Neural cell (in vitro differentiated cells): ENCODE measurements at regions not wholly inside any gene's neighbourhood (a gene's known extent, or its start where the extent isn't known, plus 50 kb on each side); places are given as distances from the start of the nearest gene placed in this dataset.
A peak's percentile ranks its signal among the peaks of the same experiment; 100 is the strongest.

Experiments used
- H2AFZ ChIP-seq: fragments of 200-600, 300-800 bp; sonication (generic), shearing (Covaris generic); 2 replicates; pipeline ENCODE4 v1.6.0; 2014; ENCODE audit warnings: low read depth, mild to moderate bottlenecking, antibody characterized with exemption, low read length, moderate library complexity
- H3F3A ChIP-seq: fragments of 200-600 bp; shearing (Covaris generic); 2 replicates; pipeline ENCODE4 v1.6.1; 2016; ENCODE audit warnings: mild to moderate bottlenecking, moderate library complexity, mixed read lengths, antibody characterized with exemption, low read length; ENCODE audit not compliant: insufficient read depth, poor library complexity, severe bottlenecking
- H3K27ac ChIP-seq: fragments of 200-600, 300-800 bp; sonication (generic), shearing (Covaris generic); 2 replicates; pipeline ENCODE4 v1.5.1; 2014; ENCODE audit warnings: mild to moderate bottlenecking, low read length, moderate library complexity
- H3K27me3 ChIP-seq: fragments of 300-800, 200-600 bp; sonication (generic), shearing (Covaris generic); 2 replicates; pipeline ENCODE4 v1.6.0; 2014; ENCODE audit warnings: mild to moderate bottlenecking, low read depth, low read length, moderate library complexity; ENCODE audit not compliant: insufficient read depth
- H3K36me3 ChIP-seq: fragments of 300-800, 200-600 bp; sonication (generic), shearing (Covaris generic); 2 replicates; pipeline ENCODE4 v1.5.1; 2014; ENCODE audit warnings: mild to moderate bottlenecking, antibody characterized with exemption, low read length, moderate library complexity; ENCODE audit not compliant: insufficient read depth
- H3K4me2 ChIP-seq: fragments of 300-800, 200-600 bp; sonication (generic), shearing (Covaris generic); 2 replicates; pipeline ENCODE4 v1.6.0; 2014; ENCODE audit warnings: mild to moderate bottlenecking, low read length
- H3K4me3 ChIP-seq: fragments of 300-800, 200-600 bp; sonication (generic), shearing (Covaris generic); 2 replicates; pipeline ENCODE4 v1.5.1; 2014; ENCODE audit warnings: mild to moderate bottlenecking, low read length, moderate library complexity
- H3K79me2 ChIP-seq: fragments of 200-600 bp; shearing (Covaris generic); replicated peaks from 2 replicates; pipeline ENCODE4 v1.6.0; 2014; ENCODE audit warnings: mild to moderate bottlenecking, low read length, moderate library complexity; ENCODE audit not compliant: insufficient read depth
- H3K9ac ChIP-seq: fragments of 300-800, 200-600 bp; sonication (generic), shearing (Covaris generic); 2 replicates; pipeline ENCODE4 v1.6.1; 2016; ENCODE audit warnings: mild to moderate bottlenecking, low read length, mixed read lengths
- H3K9me2 ChIP-seq: fragments of 200-600 bp; shearing (Covaris generic); 2 replicates; pipeline ENCODE4 v1.6.1; 2016; ENCODE audit warnings: mild to moderate bottlenecking, low read length, mixed read lengths; ENCODE audit not compliant: insufficient read depth
- H3K9me3 ChIP-seq: fragments of 200-600, 300-800 bp; sonication (generic), shearing (Covaris generic); 2 replicates; pipeline ENCODE4 v1.6.1; 2016; ENCODE audit warnings: mild to moderate bottlenecking, mixed run types, low read length, moderate library complexity, mixed read lengths
- H4K20me1 ChIP-seq: fragments of 200-600 bp; shearing (Covaris generic); 2 replicates; pipeline ENCODE4 v1.6.1; 2016; ENCODE audit warnings: mild to moderate bottlenecking, mixed run types; ENCODE audit not compliant: insufficient read depth
- CTCF ChIP-seq: fragments of 450-650 bp; IDR thresholded peaks from 2 replicates; pipeline ENCODE4 v1.5.1; 2014; ENCODE audit warnings: antibody characterized with exemption, mild to moderate bottlenecking, moderate library complexity; ENCODE audit not compliant: poor library complexity, severe bottlenecking
- EP300 ChIP-seq: fragments of 450-650 bp; conservative IDR thresholded peaks from 2 replicates; pipeline ENCODE4 v1.6.1; 2014; ENCODE audit warnings: antibody characterized with exemption, mild to moderate bottlenecking, moderate library complexity; ENCODE audit not compliant: poor library complexity, severe bottlenecking
- EZH2 ChIP-seq: fragments of 200-600, 300-800 bp; shearing (Covaris generic), sonication (generic); IDR thresholded peaks from 2 replicates; pipeline ENCODE4 v1.6.1; 2014; ENCODE audit warnings: antibody characterized with exemption, low read length, borderline replicate concordance, mild to moderate bottlenecking; ENCODE audit not compliant: insufficient read depth, poor library complexity, severe bottlenecking
- MXI1 ChIP-seq: fragments of 450-650 bp; conservative IDR thresholded peaks from 2 replicates; pipeline ENCODE4 v1.6.1; 2014; ENCODE audit warnings: antibody characterized with exemption, mild to moderate bottlenecking; ENCODE audit not compliant: poor library complexity, severe bottlenecking
- POLR2AphosphoS5 ChIP-seq: IDR thresholded peaks from 2 replicates; pipeline ENCODE4 v1.6.1; 2012
- RAD21 ChIP-seq: fragments of 450-650 bp; conservative IDR thresholded peaks from 2 replicates; pipeline ENCODE4 v1.6.1; 2014; ENCODE audit warnings: antibody characterized with exemption, mild to moderate bottlenecking, moderate library complexity
- REST ChIP-seq: IDR thresholded peaks from 2 replicates; pipeline ENCODE4 v1.6.1; 2012; ENCODE audit warnings: borderline replicate concordance
- SMC3 ChIP-seq: fragments of 450-650 bp; conservative IDR thresholded peaks from 2 replicates; pipeline ENCODE4 v1.6.1; 2014; ENCODE audit warnings: antibody characterized with exemption, mild to moderate bottlenecking, moderate library complexity; ENCODE audit not compliant: poor library complexity
- TAF1 ChIP-seq: IDR thresholded peaks from 2 replicates; pipeline ENCODE4 v1.6.1; 2012; ENCODE audit warnings: low read depth

- no peak overlapping the region for H3K9ac ChIP-seq
- no peaks in the 10 kb centered on the region for H3K36me3 ChIP-seq
- H3K4me3 ChIP-seq = no peak overlapping the region
- H3K27me3 ChIP-seq = no peaks in the 10 kb centered on the region
- H3K9me3 ChIP-seq = no peaks in the 10 kb centered on the region
- no peaks in the 10 kb centered on the region for H3K79me2 ChIP-seq
- TF ChIP-seq CTCF (no peak), MXI1 (no peak), EP300 (no peak), EZH2 (no peak), REST (no peak)
- no peaks in the 10 kb centered on the region for H4K20me1 ChIP-seq
- H3F3A ChIP-seq = no peaks in the 10 kb centered on the region
- no peak overlapping the region for H3K27ac ChIP-seq
- no peak overlapping the region for H3K4me2 ChIP-seq
- H3K9me2 ChIP-seq = no peaks in the 10 kb centered on the region
- peak overlapping the region; percentile 11 for H2AFZ ChIP-seq
These were observed 295.1 kb upstream of the SOX9 start for GRCh38 chr17:71825687-71826086.

- Histone ChIP-seq H3K27me3 (no peaks in the 10 kb centered on the region), H3K9me2 (no peaks in the 10 kb centered on the region), H3K4me3 (peak overlapping the region; percentile 55), H4K20me1 (no peaks in the 10 kb centered on the region), H3K9ac (peak overlapping the region; percentile 55), H3K27ac (peak overlapping the region; percentile 77), H3K79me2 (no peaks in the 10 kb centered on the region), H3K36me3 (no peaks in the 10 kb centered on the region), H2AFZ (peak overlapping the region; percentile 65), H3F3A (no peaks in the 10 kb centered on the region), H3K4me2 (peak overlapping the region; percentile 64), H3K9me3 (no peaks in the 10 kb centered on the region)
- TF ChIP-seq POLR2AphosphoS5 (peak; percentile 59), SMC3 (no peak), REST (peak; percentile 83), TAF1 (no peak), EZH2 (no peak), RAD21 (peak; percentile 21), MXI1 (peak; percentile 15), CTCF (no peak), EP300 (peak; percentile 50)
These were observed 292.6 kb upstream of the SOX9 start for GRCh38 chr17:71828182-71828596.
